AG04449 (cell line): ENCODE measurements at regions not wholly inside any gene's neighbourhood (a gene's known extent, or its start where the extent isn't known, plus 50 kb on each side); places are given as distances from the start of the nearest gene placed in this dataset.

Source experiments
- CTCF ChIA-PET: fragments of 350-600 bp; formaldehyde crosslinking; extraction: SDS; loops from one replicate; lab custom pipeline; 2021; ENCODE audit warnings: antibody characterized with exemption; lab: Yijun Ruan, JAX
- POLR2A ChIA-PET: fragments of 400-600, 350-600 bp; formaldehyde crosslinking; extraction: SDS; loops from one replicate; lab custom pipeline; 2020; ENCODE audit warnings: antibody characterized with exemption, inconsistent platforms; lab: Yijun Ruan, JAX
- DNase-seq: peaks from one replicate; pipeline ENCODE4 v3.0.0-alpha.2; 2010; ENCODE audit warnings: low read depth, low spot score
- H3K4me3 ChIP-seq: 2 replicates; pipeline ENCODE4 v1.5.1; 2011; ENCODE audit warnings: low read depth, mild to moderate bottlenecking, control low read depth, low read length
- TF ChIP-seq, protein P1 (sequence below): IDR thresholded peaks from one replicate; pipeline ENCODE4 v1.5.1; 2011; ENCODE audit warnings: mild to moderate bottlenecking, moderate library complexity, low read length, control low read depth, inconsistent platforms; ENCODE audit not compliant: insufficient read depth; ENCODE audit errors: missing control alignments

DNA sequence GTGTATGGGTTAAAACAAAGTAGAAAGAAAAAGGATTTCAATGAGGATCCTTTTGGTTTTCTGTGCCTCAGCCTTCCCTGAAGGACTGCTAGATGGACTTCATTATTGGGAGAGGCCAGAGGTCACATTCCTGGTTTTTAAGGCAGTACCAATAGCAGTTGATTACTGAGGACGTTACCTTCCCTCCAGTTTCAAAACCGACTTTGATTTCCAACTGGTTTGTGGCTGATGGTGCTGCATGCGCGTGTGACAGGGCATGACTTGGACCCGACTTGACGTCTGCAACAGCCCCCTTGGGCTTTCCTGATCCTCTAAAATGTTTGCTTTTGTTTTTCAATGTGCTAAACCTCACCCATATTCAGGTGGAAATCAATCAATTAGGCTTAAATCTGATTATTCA lies 314.3 kb upstream of the ARGLU1 start:
- CTCF ChIA-PET, result no interaction called here
- DNase-seq, result no peak
- TF ChIP-seq, protein P1, sequence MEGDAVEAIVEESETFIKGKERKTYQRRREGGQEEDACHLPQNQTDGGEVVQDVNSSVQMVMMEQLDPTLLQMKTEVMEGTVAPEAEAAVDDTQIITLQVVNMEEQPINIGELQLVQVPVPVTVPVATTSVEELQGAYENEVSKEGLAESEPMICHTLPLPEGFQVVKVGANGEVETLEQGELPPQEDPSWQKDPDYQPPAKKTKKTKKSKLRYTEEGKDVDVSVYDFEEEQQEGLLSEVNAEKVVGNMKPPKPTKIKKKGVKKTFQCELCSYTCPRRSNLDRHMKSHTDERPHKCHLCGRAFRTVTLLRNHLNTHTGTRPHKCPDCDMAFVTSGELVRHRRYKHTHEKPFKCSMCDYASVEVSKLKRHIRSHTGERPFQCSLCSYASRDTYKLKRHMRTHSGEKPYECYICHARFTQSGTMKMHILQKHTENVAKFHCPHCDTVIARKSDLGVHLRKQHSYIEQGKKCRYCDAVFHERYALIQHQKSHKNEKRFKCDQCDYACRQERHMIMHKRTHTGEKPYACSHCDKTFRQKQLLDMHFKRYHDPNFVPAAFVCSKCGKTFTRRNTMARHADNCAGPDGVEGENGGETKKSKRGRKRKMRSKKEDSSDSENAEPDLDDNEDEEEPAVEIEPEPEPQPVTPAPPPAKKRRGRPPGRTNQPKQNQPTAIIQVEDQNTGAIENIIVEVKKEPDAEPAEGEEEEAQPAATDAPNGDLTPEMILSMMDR, result no peak
- POLR2A ChIA-PET, result no interaction called here
- no peak overlapping the region for H3K4me3 ChIP-seq

DNA sequence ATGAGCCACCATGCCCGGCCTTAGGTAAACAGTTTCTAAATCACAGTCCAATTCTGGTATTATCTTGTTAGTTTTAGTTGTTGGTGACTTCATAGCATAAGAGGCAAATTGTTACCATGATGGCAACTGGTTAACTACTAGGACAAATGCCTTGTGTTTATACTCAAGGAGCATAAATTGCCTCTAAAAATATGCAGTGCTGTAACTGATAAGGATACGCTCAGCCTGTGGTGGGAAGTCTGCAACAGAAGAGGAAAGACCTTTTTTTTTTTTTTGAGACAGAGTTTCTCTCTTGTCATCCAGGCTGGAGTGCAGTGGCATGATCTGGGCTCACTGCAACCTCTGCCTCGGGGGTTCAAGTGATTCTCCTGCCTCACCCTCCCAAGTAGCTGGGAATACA lies 311.9 kb upstream of the ARGLU1 start:
- POLR2A ChIA-PET, result no interaction called here
- CTCF ChIA-PET, result no interaction called here

DNA sequence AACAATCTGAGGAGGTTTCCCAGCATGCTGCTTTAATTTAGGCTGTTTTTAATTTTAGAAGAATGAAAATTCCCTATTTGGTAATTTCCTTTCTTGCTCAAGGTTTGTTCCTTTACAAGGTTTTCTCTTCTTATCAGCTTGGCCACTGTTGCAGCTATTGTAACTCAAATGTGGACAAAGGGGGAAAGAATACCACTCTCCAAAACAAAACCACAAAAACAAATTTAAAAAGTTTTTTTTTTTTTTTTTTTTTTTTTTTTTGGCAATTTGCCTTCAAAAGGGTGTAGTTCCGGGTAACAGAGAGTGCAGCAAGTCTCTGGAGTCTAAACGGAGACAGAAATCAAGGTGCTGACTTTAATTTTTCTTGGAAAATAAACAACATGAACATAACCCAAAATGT lies 306.4 kb upstream of the ARGLU1 start:
- ChIA-PET POLR2A (no interaction called here), CTCF (no interaction called here)
- no peak for DNase-seq
- H3K4me3 ChIP-seq, result no peak overlapping the region
- TF ChIP-seq, protein P1, result no peak

More for the DNA sequence above, 311.9 kb upstream of the ARGLU1 start:
- TF ChIP-seq, protein P1, result no peak
- no peak overlapping the region for H3K4me3 ChIP-seq
- no peak for DNase-seq

DNA sequence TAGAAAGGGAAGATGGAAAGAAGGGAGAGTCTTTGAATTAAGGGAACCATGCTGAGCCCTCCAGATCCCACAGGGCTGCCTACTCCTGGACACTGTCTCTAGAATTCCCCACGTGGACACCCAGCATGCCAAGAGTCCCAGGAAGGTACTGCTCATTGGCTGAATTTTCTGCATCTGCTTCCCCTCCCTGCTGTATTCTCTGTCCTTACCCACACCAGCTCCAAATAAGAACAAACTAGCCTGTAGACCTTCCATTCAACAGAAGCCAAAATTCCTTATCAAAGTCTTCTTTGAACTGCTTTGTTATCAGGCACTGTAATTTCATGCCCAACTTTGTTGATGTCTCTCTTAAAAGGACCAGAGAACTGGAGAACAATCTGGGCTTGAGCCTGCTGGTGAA lies 305.9 kb upstream of the ARGLU1 start:
- ChIA-PET CTCF (no interaction called here), POLR2A (interaction anchor here (0.6 kb wide), 1 partner anchor 123 kb away, joined by 3 read pairs; no protein-coding TSS in a partner anchor)
- DNase-seq, result no peak
- no peak overlapping the region for H3K4me3 ChIP-seq
- TF ChIP-seq, protein P1, result no peak

DNA sequence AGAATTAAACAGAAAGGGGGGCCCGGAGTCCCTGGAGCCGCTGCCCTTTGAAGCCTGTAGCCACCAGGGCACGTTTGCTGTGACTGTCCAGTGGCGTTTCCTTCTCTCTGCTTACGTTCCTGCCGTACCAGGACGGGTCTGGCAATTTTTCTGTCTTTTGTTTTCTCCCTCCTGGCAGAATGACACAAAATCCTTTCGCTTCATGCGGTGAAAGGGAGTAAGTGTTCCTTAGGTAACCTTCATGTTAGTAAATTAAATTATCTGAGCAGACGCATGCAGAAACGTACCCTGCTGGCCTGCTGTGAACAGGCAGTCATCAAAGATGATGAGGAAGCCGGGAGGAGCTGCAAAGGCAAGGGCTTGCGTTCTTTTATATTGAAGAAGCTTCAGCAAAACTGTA lies 299.3 kb upstream of the ARGLU1 start:
- DNase-seq, result no peak
- TF ChIP-seq, protein P1, result no peak
- ChIA-PET POLR2A (no interaction called here), CTCF (no interaction called here)
- H3K4me3 ChIP-seq, result no peak overlapping the region

DNA sequence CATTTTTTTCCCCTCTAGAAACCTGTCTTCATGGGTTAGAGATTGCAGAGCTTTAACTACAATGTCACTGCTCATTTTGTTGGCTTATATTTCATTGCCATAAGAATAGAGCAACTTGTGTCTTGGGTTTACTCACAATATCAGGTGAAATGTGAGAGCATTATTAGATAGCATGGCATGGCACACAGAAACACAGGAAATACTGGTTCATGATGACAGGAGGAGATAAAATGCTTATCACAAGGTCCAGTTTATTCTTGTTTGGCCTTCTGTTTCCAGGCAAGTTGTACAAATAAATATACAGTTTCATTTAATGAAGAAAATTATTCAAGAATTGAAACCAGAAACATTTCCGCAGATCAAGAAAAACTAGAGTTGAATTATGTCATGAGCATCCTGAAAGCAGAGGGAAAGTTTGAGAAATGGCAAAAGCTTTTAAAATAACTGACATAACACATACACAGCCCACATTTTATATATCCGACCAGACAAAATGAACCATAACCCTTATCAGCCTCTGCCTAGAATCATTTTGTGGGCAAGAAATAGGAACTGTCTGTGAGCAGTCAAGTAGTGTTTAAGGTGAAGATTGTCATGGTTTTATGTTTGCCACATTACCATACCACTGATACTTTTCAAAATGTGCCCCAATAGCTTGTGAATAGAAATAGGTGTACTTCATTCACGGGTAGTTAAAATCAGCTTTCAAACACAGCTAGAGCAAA lies 297.9 kb upstream of the ARGLU1 start:
- TF ChIP-seq, protein P1, result no peak
- no peak overlapping the region for H3K4me3 ChIP-seq
- ChIA-PET POLR2A (no interaction called here), CTCF (no interaction called here)
- no peak for DNase-seq
